Stimulated activated CD4-positive, alpha-beta T cell treated with anti-CD3 and anti-CD28 coated beads, Interleukin-1b, Interleukin-23, amount 100 ng/mL, for 4 hours (primary cell): ENCODE measurements at regions not wholly inside any gene's neighbourhood (a gene's known extent, or its start where the extent isn't known, plus 50 kb on each side); places are given as distances from the start of the nearest gene placed in this dataset.
"Not testable (repeated sequence)": the region's sequence is repeated elsewhere in the genome, so short reads cannot be mapped to it uniquely, and the experiment has no call there.

ENCODE experiments used
- DNase-seq, 2 donors: peaks; one replicate each; pipeline ENCODE4 v3.0.0-alpha.2; 2020; ENCODE audit warnings: low read depth in 2 of 2

GRCh38 chr14:37890095-37890494, 294.7 kb downstream of the TTC6 start:
- no peak for DNase-seq

- DNase-seq, result not testable (repeated sequence)
These were observed 296.1 kb downstream of the TTC6 start for GRCh38 chr14:37891500-37891899.

- no peak for DNase-seq
These were observed 299.0 kb downstream of the TTC6 start for GRCh38 chr14:37894463-37894862.

GRCh38 chr14:37899365-37899764, 303.9 kb downstream of the TTC6 start:
- no peak for DNase-seq

- no peak for DNase-seq
These were observed 305.1 kb downstream of the TTC6 start for GRCh38 chr14:37900561-37900960.

GRCh38 chr14:37901978-37902377, 305.7 kb upstream of the SSTR1 start:
- no peak for DNase-seq

- no peak for DNase-seq
These were observed 304.1 kb upstream of the SSTR1 start for GRCh38 chr14:37903343-37904191.

- DNase-seq, result no peak
These were observed 283.1 kb upstream of the SSTR1 start for GRCh38 chr14:37924622-37925021.

GRCh38 chr14:37932008-37932407, 275.7 kb upstream of the SSTR1 start:
- DNase-seq, result no peak

- no peak for DNase-seq
These were observed 275.2 kb upstream of the SSTR1 start for GRCh38 chr14:37932481-37932880.

- DNase-seq, result no peak
These were observed 270.7 kb upstream of the SSTR1 start for GRCh38 chr14:37936971-37937370.

- DNase-seq, result no peak
These were observed 268.2 kb upstream of the SSTR1 start for GRCh38 chr14:37939442-37940028.

GRCh38 chr14:37945959-37946358, 261.7 kb upstream of the SSTR1 start:
- no peak for DNase-seq

GRCh38 chr14:37946819-37947218, 260.9 kb upstream of the SSTR1 start:
- no peak for DNase-seq

GRCh38 chr14:37948266-37948665, 259.4 kb upstream of the SSTR1 start:
- DNase-seq, result no peak

GRCh38 chr14:37968664-37969240, 239.0 kb upstream of the SSTR1 start:
- DNase-seq, result no peak

- DNase-seq, result no peak
These were observed 238.2 kb upstream of the SSTR1 start for GRCh38 chr14:37969511-37969979.

GRCh38 chr14:37970696-37971095, 237.0 kb upstream of the SSTR1 start:
- DNase-seq, result no peak

GRCh38 chr14:37972941-37973887, 234.5 kb upstream of the SSTR1 start:
- no peak for DNase-seq

GRCh38 chr14:37974421-37974820, 233.3 kb upstream of the SSTR1 start:
- no peak for DNase-seq

- no peak for DNase-seq
These were observed 230.2 kb upstream of the SSTR1 start for GRCh38 chr14:37977481-37977880.
